IMR-90 (cell line): ENCODE measurements at regions not wholly inside any gene's neighbourhood (a gene's known extent, or its start where the extent isn't known, plus 50 kb on each side); places are given as distances from the start of the nearest gene placed in this dataset.

Experiments used
- ATAC-seq: fragments of 200-7000 bp; cut with Tn5 transposase; 2 replicates; pipeline ENCODE4 v1.9.1; 2020; ENCODE audit warnings: low read depth, mild to moderate bottlenecking, moderate library complexity
- BruUV-seq: library from RNA; stranded (reverse); fragments of 400-500 nt; replicated peaks from 2 replicates; lab custom pipeline; 2021; lab: Mats Ljungman, UMichigan
- CTCF ChIA-PET: fragments of 300-600 bp; formaldehyde crosslinking; extraction: SDS; loops from one replicate; lab custom pipeline; 2021; ENCODE audit warnings: antibody characterized with exemption; lab: Yijun Ruan, JAX
- POLR2A ChIA-PET: fragments of 300-600 bp; sonication (Branson Sonifier 250); formaldehyde crosslinking; loops from one replicate; lab custom pipeline; 2022; ENCODE audit warnings: antibody characterized with exemption; ENCODE audit not compliant: unreplicated experiment; lab: Charles Lee
- DNase-seq: peaks from one replicate; pipeline ENCODE4 v3.0.0; 2013
- H2AFZ ChIP-seq: replicated peaks from 2 replicates; pipeline ENCODE3; 2013; ENCODE audit warnings: low read length, mild to moderate bottlenecking; ENCODE audit not compliant: poor library complexity
- H2AK5ac ChIP-seq: 2 replicates; pipeline ENCODE4 v1.6.1; 2013; ENCODE audit warnings: low read depth, low read length, inconsistent platforms
- H2AK9ac ChIP-seq: replicated peaks from 2 replicates; pipeline ENCODE3; 2013; ENCODE audit warnings: mild to moderate bottlenecking, low read depth, low read length, moderate library complexity; ENCODE audit not compliant: poor library complexity
- H2BK120ac ChIP-seq: 2 replicates; pipeline ENCODE4 v1.6.1; 2013; ENCODE audit warnings: low read depth, low read length, inconsistent platforms
- H2BK15ac ChIP-seq: 3 replicates; pipeline ENCODE4 v1.6.1; 2013; ENCODE audit warnings: low read depth, low read length, inconsistent platforms
- H2BK20ac ChIP-seq: 2 replicates; pipeline ENCODE4 v1.6.1; 2013; ENCODE audit warnings: low read depth, mild to moderate bottlenecking, inconsistent platforms, low read length, moderate library complexity
- H2BK5ac ChIP-seq: 2 replicates; pipeline ENCODE4 v1.6.1; 2013; ENCODE audit warnings: mild to moderate bottlenecking, low read depth, low read length, inconsistent platforms; ENCODE audit not compliant: poor library complexity, severe bottlenecking
- H3K14ac ChIP-seq: replicated peaks from 2 replicates; pipeline ENCODE4 v1.6.1; 2013; ENCODE audit warnings: low read depth, low read length, inconsistent platforms
- H3K18ac ChIP-seq: 2 replicates; pipeline ENCODE4 v1.6.1; 2013; ENCODE audit warnings: low read depth, low read length, control low read depth
- H3K23ac ChIP-seq: 2 replicates; pipeline ENCODE4 v1.6.1; 2013; ENCODE audit warnings: low read depth, low read length, inconsistent platforms
- H3K27ac ChIP-seq: 2 replicates; pipeline ENCODE4 v1.5.1; 2013; ENCODE audit warnings: mild to moderate bottlenecking, control low read depth, low read length; ENCODE audit not compliant: insufficient read depth
- H3K27me3 ChIP-seq: 2 replicates; pipeline ENCODE4 v1.6.1; 2013; ENCODE audit warnings: low read length; ENCODE audit not compliant: control insufficient read depth, insufficient read depth
- H3K36me3 ChIP-seq: 2 replicates; pipeline ENCODE4 v1.6.1; 2013; ENCODE audit warnings: low read length, mixed read lengths; ENCODE audit not compliant: control insufficient read depth, insufficient read depth
- H3K4ac ChIP-seq: 2 replicates; pipeline ENCODE4 v1.6.1; 2013; ENCODE audit warnings: low read depth, low read length, inconsistent platforms
- H3K4me1 ChIP-seq: 2 replicates; pipeline ENCODE4 v1.6.1; 2013; ENCODE audit warnings: low read length, mixed read lengths; ENCODE audit not compliant: control insufficient read depth, insufficient read depth
- H3K4me2 ChIP-seq: 2 replicates; pipeline ENCODE4 v1.6.1; 2013; ENCODE audit warnings: low read depth, mild to moderate bottlenecking, control low read depth, low read length, moderate library complexity
- H3K4me3 ChIP-seq: 2 replicates; pipeline ENCODE4 v1.5.1; 2013; ENCODE audit warnings: low read depth, mild to moderate bottlenecking, control low read depth, low read length, moderate library complexity; ENCODE audit not compliant: insufficient read depth
- H3K56ac ChIP-seq: 2 replicates; pipeline ENCODE4 v1.6.1; 2013; ENCODE audit warnings: low read length, inconsistent platforms; ENCODE audit not compliant: insufficient read depth; ENCODE audit errors: extremely low read depth
- H3K79me1 ChIP-seq, 2 experiments: 2 replicates each; pipeline ENCODE4 v1.6.1; 2013; ENCODE audit warnings: low read length in 2 of 2, inconsistent platforms in 1 of 2, low read depth in 1 of 2
- H3K9ac ChIP-seq: 2 replicates; pipeline ENCODE4 v1.6.1; 2013; ENCODE audit warnings: low read depth, low read length, control low read depth
- H3K9me1 ChIP-seq: 2 replicates; pipeline ENCODE4 v1.6.1; 2013; ENCODE audit warnings: low read length, inconsistent platforms; ENCODE audit not compliant: insufficient read depth
- H3K9me3 ChIP-seq: 2 replicates; pipeline ENCODE4 v1.6.1; 2013; ENCODE audit warnings: low read length; ENCODE audit not compliant: control insufficient read depth, insufficient read depth
- H4K20me1 ChIP-seq: 2 replicates; pipeline ENCODE4 v1.6.1; 2013; ENCODE audit warnings: low read length, inconsistent platforms; ENCODE audit not compliant: insufficient read depth
- H4K5ac ChIP-seq: 2 replicates; pipeline ENCODE4 v1.6.1; 2013; ENCODE audit warnings: mild to moderate bottlenecking, low read depth, low read length, control low read depth
- H4K8ac ChIP-seq, 2 experiments: 2 replicates each; pipeline ENCODE4 v1.6.1; 2013; ENCODE audit warnings: low read depth in 2 of 2, low read length in 2 of 2, control low read depth in 1 of 2, inconsistent platforms in 1 of 2
- H4K91ac ChIP-seq: 2 replicates; pipeline ENCODE4 v1.6.1; 2013; ENCODE audit warnings: low read depth, low read length, inconsistent platforms; ENCODE audit not compliant: insufficient read depth
- CEBPB ChIP-seq: IDR thresholded peaks from 2 replicates; pipeline ENCODE4 v1.6.1; 2012; ENCODE audit warnings: low read depth, low read length, improper control_type of control experiment
- CHD1 ChIP-seq: IDR thresholded peaks from 2 replicates; pipeline ENCODE4 v1.6.1; 2012; ENCODE audit warnings: low read depth, low read length, improper control_type of control experiment
- FOS ChIP-seq: fragments of 150-350 bp; IDR thresholded peaks from 2 replicates; pipeline ENCODE4 v1.6.1; 2016; ENCODE audit warnings: low read depth, low read length
- MAZ ChIP-seq: IDR thresholded peaks from 2 replicates; pipeline ENCODE4 v1.6.1; 2012; ENCODE audit warnings: low read depth, mild to moderate bottlenecking, low read length, improper control_type of control experiment, moderate library complexity, borderline replicate concordance
- POLR2A ChIP-seq: IDR thresholded peaks from 2 replicates; pipeline ENCODE4 v1.6.1; 2012; ENCODE audit warnings: mild to moderate bottlenecking, low read depth, low read length
- RAD21 ChIP-seq: IDR thresholded peaks from 2 replicates; pipeline ENCODE4 v1.6.1; 2012; ENCODE audit warnings: low read length, improper control_type of control experiment
- RFX5 ChIP-seq: IDR thresholded peaks from 2 replicates; pipeline ENCODE4 v1.8.0; 2012; ENCODE audit warnings: low read depth, mild to moderate bottlenecking, low read length, moderate library complexity
- USF2 ChIP-seq: fragments of 150-350 bp; IDR thresholded peaks from 2 replicates; pipeline ENCODE4 v1.6.1; 2017; ENCODE audit warnings: mild to moderate bottlenecking, antibody characterized with exemption, low read length, low read depth
- WGBS, 2 experiments: methylation state at CpG; one replicate each; pipeline versions ENCODE4 v1.1.5 to v1.1.7; 2013; ENCODE audit warnings: missing lambda C conversion rate in 2 of 2; ENCODE audit not compliant: insufficient read length in 1 of 2; ENCODE audit errors: extremely low coverage in 2 of 2; 5-methylcytosine and 5-hydroxymethylcytosine counted together
- dilution Hi-C: fragments of 300-500 bp; cut with HindIII; formaldehyde crosslinking; loops from one replicate; pipeline ENCODE4 v1.14.3; 2018; ENCODE audit warnings: low sequenced_read_pairs; ENCODE audit not compliant: unreplicated experiment
- in situ Hi-C: fragments of 300-500 bp; cut with MboI; formaldehyde crosslinking; loops from 3 replicates; pipeline ENCODE4 v1.14.3; 2019; ENCODE audit warnings: low sequenced_read_pairs, inconsistent platforms, mixed read lengths
- intact Hi-C: fragments of 100-400 bp; cut with micrococcal nuclease; formaldehyde crosslinking; loops from 2 replicates; pipeline ENCODE4 v1.10.0; 2022

- Histone ChIP-seq H3K9ac (no peak overlapping the region), H3K23ac (no peak overlapping the region), H3K4me2 (no peak overlapping the region), H2AK9ac (no peak overlapping the region), H2BK15ac (no peak overlapping the region), H3K79me1 (peaks cover 0 to 6% of the 10 kb centered on the region in 2 experiments; a peak in 1 of 4 replicates), H2BK5ac (no peak overlapping the region), H2BK120ac (no peak overlapping the region), H2AFZ (no peak overlapping the region), H3K36me3 (no peaks in the 10 kb centered on the region), H3K56ac (no peak overlapping the region), H3K18ac (no peak overlapping the region), H4K20me1 (no peaks in the 10 kb centered on the region), H4K5ac (no peak overlapping the region), H2AK5ac (no peak overlapping the region), H3K27me3 (no peaks in the 10 kb centered on the region), H3K4me1 (peaks cover 16% of the 10 kb centered on the region), H4K8ac (no peak overlapping the region), H3K27ac (no peak overlapping the region), H3K9me1 (peaks cover 14% of the 10 kb centered on the region), H3K4ac (no peak overlapping the region), H2BK20ac (no peak overlapping the region), H3K14ac (no peak overlapping the region), H3K4me3 (no peak overlapping the region), H3K9me3 (peaks cover 11% of the 10 kb centered on the region), H4K91ac (no peak overlapping the region)
- TF ChIP-seq POLR2A: no peak
- no peak for TF ChIP-seq CHD1
- TF ChIP-seq FOS: no peak
- TF ChIP-seq CEBPB: no peak
- no peak for TF ChIP-seq RFX5
- no peak for TF ChIP-seq RAD21
- no peak for TF ChIP-seq MAZ
- TF ChIP-seq USF2: no peak
- no TSS peak for BruUV-seq
- ChIA-PET CTCF (no interaction called here), POLR2A (no interaction called here)
- dilution Hi-C loops: no loop called here
- DNase-seq (no peak), ATAC-seq (no peak)
- WGBS, 2 experiments: no CpG with 5 or more reads among the region's 1 CpG
- in situ Hi-C loops: no loop called here
- intact Hi-C loops: no loop called here
Observed at GRCh38 chr12:65540140-65540539, 261.7 kb downstream of the MSRB3 start.
